T-cell (primary cell): ENCODE measurements at regions not wholly inside any gene's neighbourhood (a gene's known extent, or its start where the extent isn't known, plus 50 kb on each side); places are given as distances from the start of the nearest gene placed in this dataset.
A peak's percentile ranks its signal among the peaks of the same experiment; 100 is the strongest.

Source experiments
- ATAC-seq, 4 experiments: fragments of 200-7000 bp in 3 of 4; fragments of 150-1000 bp in 1 of 4; cut with Tn5 transposase; replicated peaks in 1 of 4; 1 replicate in 3 of 4; 2 replicates in 1 of 4; pipeline ENCODE4 v1.10.0; 2021; ENCODE audit warnings: moderate library complexity in 3 of 4, mild to moderate bottlenecking in 2 of 4, moderate number of reproducible peaks in 1 of 4
- CTCF ChIA-PET, 2 donors: fragments of 300-600 bp; sonication (Branson Sonifier 250); formaldehyde crosslinking; loops; one replicate each; lab custom pipeline; 2022; ENCODE audit warnings: antibody characterized with exemption in 2 of 2; lab: Charles Lee
- POLR2A ChIA-PET, 2 donors: fragments of 300-600 bp; sonication (Branson Sonifier 250); formaldehyde crosslinking; loops; one replicate each; lab custom pipeline; 2022; ENCODE audit warnings: antibody characterized with exemption in 2 of 2; lab: Charles Lee
- DNase-seq, 35 experiments: peaks; one replicate each; pipeline versions ENCODE4 v3.0.0 to v3.0.0-alpha.2; 2013 to 2023
- H3K27ac ChIP-seq: one replicate; pipeline ENCODE4 v1.5.1; 2013; ENCODE audit warnings: low read length
- H3K27me3 ChIP-seq, 2 experiments: replicated peaks in 1 of 2; 1 replicate in 1 of 2; 2 replicates in 1 of 2; pipeline versions ENCODE4 v1.6.1 to v1.7.0; 2013; ENCODE audit warnings: low read length in 1 of 2, mixed read lengths in 1 of 2; ENCODE audit not compliant: control insufficient read depth in 2 of 2, insufficient read depth in 2 of 2; ENCODE audit errors: extremely low read depth in 1 of 2
- H3K36me3 ChIP-seq, 2 donors: 1 replicate in 1 of 2; 2 replicates in 1 of 2; pipeline versions ENCODE4 v1.6.1 to v1.7.0; 2013; ENCODE audit warnings: low read length in 1 of 2; ENCODE audit not compliant: control insufficient read depth in 2 of 2, insufficient read depth in 1 of 2; ENCODE audit errors: extremely low read depth in 1 of 2
- H3K4me1 ChIP-seq, 2 experiments: 1 replicate in 1 of 2; 2 replicates in 1 of 2; pipeline versions ENCODE4 v1.6.1 to v1.7.0; 2013; ENCODE audit warnings: low read length in 2 of 2, mixed read lengths in 1 of 2; ENCODE audit not compliant: insufficient read depth in 2 of 2, control insufficient read depth in 1 of 2; ENCODE audit errors: extremely low read depth in 1 of 2
- H3K4me3 ChIP-seq, 2 donors: 1 replicate in 1 of 2; 2 replicates in 1 of 2; pipeline versions ENCODE4 v1.5.1 to v1.7.0; 2013; ENCODE audit warnings: mild to moderate bottlenecking in 2 of 2, low read length in 1 of 2, moderate library complexity in 1 of 2; ENCODE audit not compliant: control insufficient read depth in 1 of 2; ENCODE audit errors: extremely low read depth in 1 of 2
- H3K9me3 ChIP-seq: 2 replicates; pipeline ENCODE4 v1.7.0; 2013
- H3K27ac Mint-ChIP-seq, 2 donors: one replicate each; pipeline ENCODE4 v1.8.0; 2020 to 2021; ENCODE audit warnings: mild to moderate bottlenecking in 2 of 2, mixed read lengths in 2 of 2
- H3K27me3 Mint-ChIP-seq, 2 donors: one replicate each; pipeline ENCODE4 v1.8.0; 2021 to 2022; ENCODE audit warnings: mixed read lengths in 2 of 2
- H3K36me3 Mint-ChIP-seq: one replicate; pipeline ENCODE4 v1.8.0; 2021; ENCODE audit warnings: mixed read lengths
- H3K4me1 Mint-ChIP-seq, 3 donors: one replicate each; pipeline ENCODE4 v1.8.0; 2020 to 2022; ENCODE audit warnings: mixed read lengths in 3 of 3, mild to moderate bottlenecking in 1 of 3
- H3K4me3 Mint-ChIP-seq, 3 donors: one replicate each; pipeline ENCODE4 v1.8.0; 2020 to 2022; ENCODE audit warnings: mild to moderate bottlenecking in 3 of 3, mixed read lengths in 3 of 3, moderate library complexity in 3 of 3
- H3K9me3 Mint-ChIP-seq, 3 donors: one replicate each; pipeline ENCODE4 v1.8.0; 2020 to 2022; ENCODE audit warnings: mixed read lengths in 3 of 3
- WGBS: methylation state at CpG from one replicate; pipeline ENCODE4 v1.1.5; 2013; ENCODE audit warnings: missing lambda C conversion rate; ENCODE audit not compliant: insufficient coverage; 5-methylcytosine and 5-hydroxymethylcytosine counted together

DNA sequence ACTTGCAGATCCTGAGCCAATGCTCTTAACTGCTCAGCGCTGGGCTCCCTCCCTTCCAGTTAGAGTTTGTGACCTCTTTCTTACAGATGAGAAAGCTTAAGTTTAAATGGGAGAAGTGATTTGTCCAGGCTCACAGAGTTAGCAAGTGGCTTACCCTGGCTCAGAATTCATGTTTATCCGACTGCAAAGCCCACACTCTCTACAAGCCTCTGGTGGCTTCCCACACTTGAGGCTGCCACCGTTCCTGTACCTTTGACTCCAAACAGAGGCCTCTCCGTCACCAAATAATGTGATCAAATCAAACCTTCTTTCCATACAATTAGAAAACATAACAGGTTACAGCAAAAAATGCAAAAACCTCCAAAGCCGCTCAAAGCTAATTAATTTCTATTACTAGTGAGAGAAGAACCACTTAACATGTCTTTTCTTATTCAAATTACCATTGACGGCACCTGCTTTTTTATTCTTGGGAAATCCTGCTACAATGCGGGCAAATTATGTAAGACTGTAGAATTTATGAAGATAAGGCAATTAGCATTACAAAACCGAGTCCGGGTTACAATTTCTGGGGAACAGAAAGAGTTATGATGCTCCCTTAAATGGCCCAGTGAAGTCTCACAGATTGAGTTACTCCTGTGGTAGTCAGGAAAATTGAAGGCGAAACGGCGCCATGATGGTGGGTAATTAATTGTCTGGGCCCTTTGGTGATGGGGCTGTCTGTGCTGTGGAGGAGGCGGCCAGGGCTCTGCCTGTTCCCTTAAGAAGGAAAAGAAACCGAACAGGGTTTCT lies 324.3 kb upstream of the POU3F1 start:
- CTCF ChIA-PET: no interaction called here
- peaks cover 0 to 7% of the 10 kb centered on the region in 2 experiments for H3K27me3 ChIP-seq
- H3K4me3 Mint-ChIP-seq: no peak overlapping the region

GRCh38 chr1:38365242-38365641 lies 318.6 kb upstream of the POU3F1 start:
- WGBS: no CpG with 5 or more reads among the region's 1 CpG
- Mint-ChIP-seq H3K9me3 (no peaks in the 10 kb centered on the region), H3K4me1 (no peaks in the 10 kb centered on the region), H3K36me3 (no peaks in the 10 kb centered on the region), H3K4me3 (no peak overlapping the region), H3K27me3 (peaks cover 9 to 16% of the 10 kb centered on the region in 2 donors), H3K27ac (no peak overlapping the region)
- no peak for ATAC-seq
- Histone ChIP-seq H3K9me3 (no peaks in the 10 kb centered on the region), H3K4me1 (no peaks in the 10 kb centered on the region), H3K27me3 (peaks cover 0 to 10% of the 10 kb centered on the region in 2 experiments), H3K27ac (no peak overlapping the region), H3K4me3 (no peak overlapping the region), H3K36me3 (no peaks in the 10 kb centered on the region)
- no peak for DNase-seq
- ChIA-PET POLR2A (no interaction called here), CTCF (no interaction called here)

More for the DNA sequence above, 324.3 kb upstream of the POU3F1 start:
- no peak overlapping the region for H3K27ac Mint-ChIP-seq
- H3K36me3 Mint-ChIP-seq: no peaks in the 10 kb centered on the region
- no peaks in the 10 kb centered on the region for H3K4me1 ChIP-seq
- H3K27me3 Mint-ChIP-seq: peaks cover 13 to 35% of the 10 kb centered on the region in 2 donors
- no peak overlapping the region for H3K27ac ChIP-seq
- H3K9me3 ChIP-seq: no peaks in the 10 kb centered on the region
- ATAC-seq: no peak
- no peaks in the 10 kb centered on the region for H3K4me1 Mint-ChIP-seq
- no peaks in the 10 kb centered on the region for H3K36me3 ChIP-seq
- peaks cover 10 to 14% (median 13%) of the 10 kb centered on the region in 3 donors for H3K9me3 Mint-ChIP-seq
- WGBS: 42% methylated on average over 2 of the region's 14 CpGs
- H3K4me3 ChIP-seq: no peak overlapping the region
- POLR2A ChIA-PET: interaction anchor here in 1 of 2 donors (0.6 kb wide), 1 partner anchor 476 kb away, joined by 5 read pairs; no protein-coding TSS in a partner anchor
- DNase-seq: no peak

- Histone ChIP-seq H3K27me3 (peaks cover 0 to 13% of the 10 kb centered on the region in 2 experiments), H3K4me3 (no peak overlapping the region), H3K9me3 (no peaks in the 10 kb centered on the region), H3K4me1 (no peaks in the 10 kb centered on the region), H3K36me3 (no peaks in the 10 kb centered on the region), H3K27ac (no peak overlapping the region)
- no peak for DNase-seq
- CTCF ChIA-PET: no interaction called here
- no peak for ATAC-seq
- Mint-ChIP-seq H3K36me3 (no peaks in the 10 kb centered on the region), H3K4me3 (no peak overlapping the region), H3K27me3 (peaks cover 7 to 15% of the 10 kb centered on the region in 2 donors), H3K9me3 (no peaks in the 10 kb centered on the region), H3K4me1 (no peaks in the 10 kb centered on the region), H3K27ac (no peak overlapping the region)
- POLR2A ChIA-PET: interaction anchor here in 1 of 2 donors (0.6 kb wide), 1 partner anchor 88 kb away, joined by 3 read pairs; no protein-coding TSS in a partner anchor
- 63% methylated on average over 3 of the region's 6 CpGs for whole genome bisulfite sequencing
These were observed 315.0 kb upstream of the POU3F1 start for GRCh38 chr1:38361566-38361965.

DNA sequence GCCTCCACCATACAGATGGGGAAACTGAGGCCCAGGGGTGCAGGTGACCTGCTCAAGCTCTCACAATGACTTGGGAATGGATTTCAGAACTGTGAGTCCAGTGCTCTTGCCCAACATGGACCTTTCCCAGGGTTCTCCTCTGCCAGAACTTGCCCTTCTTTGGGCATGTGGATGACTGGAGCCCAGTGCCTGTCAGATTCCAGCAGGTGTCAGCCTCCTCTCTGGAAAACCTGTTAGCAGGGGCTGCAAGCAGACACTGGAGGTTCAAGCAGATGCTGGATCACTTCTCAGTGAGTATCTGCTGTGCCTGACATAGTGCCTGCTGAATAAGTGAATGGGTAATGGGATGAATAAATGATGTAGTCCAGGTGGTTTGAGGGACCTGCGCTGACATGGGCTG lies 314.2 kb upstream of the POU3F1 start:
- H3K27ac ChIP-seq: no peak overlapping the region

GRCh38 chr1:38353956-38354355 lies 307.4 kb upstream of the POU3F1 start:
- CTCF ChIA-PET: no interaction called here
- no peak overlapping the region for H3K4me3 ChIP-seq
- Mint-ChIP-seq H3K4me1 (no peaks in the 10 kb centered on the region), H3K4me3 (no peak overlapping the region), H3K27ac (no peak overlapping the region), H3K36me3 (no peaks in the 10 kb centered on the region), H3K9me3 (peaks cover 1 to 2% (median 2%) of the 10 kb centered on the region in 3 donors), H3K27me3 (peaks cover 18 to 29% of the 10 kb centered on the region in 2 donors)
- POLR2A ChIA-PET: no interaction called here
- no peaks in the 10 kb centered on the region for H3K36me3 ChIP-seq
- DNase-seq (no peak), ATAC-seq (no peak)
- no CpG with 5 or more reads among the region's 6 CpGs for WGBS
- no peaks in the 10 kb centered on the region for H3K4me1 ChIP-seq
- H3K27ac ChIP-seq: no peak overlapping the region
- H3K9me3 ChIP-seq: no peaks in the 10 kb centered on the region
- peaks cover 0 to 2% of the 10 kb centered on the region in 2 experiments for H3K27me3 ChIP-seq

More for the DNA sequence above, 314.2 kb upstream of the POU3F1 start:
- H3K4me3 ChIP-seq: no peak overlapping the region
- ChIA-PET CTCF (no interaction called here), POLR2A (no interaction called here)
- no peaks in the 10 kb centered on the region for H3K36me3 Mint-ChIP-seq
- no peaks in the 10 kb centered on the region for H3K4me1 Mint-ChIP-seq
- WGBS: no CpG with 5 or more reads among the region's 1 CpG
- no peaks in the 10 kb centered on the region for H3K36me3 ChIP-seq
- no peak overlapping the region for H3K27ac Mint-ChIP-seq
- DNase-seq (peak in 1 of 35 experiments; percentile 8), ATAC-seq (no peak)
- peaks cover 7 to 15% of the 10 kb centered on the region in 2 donors for H3K27me3 Mint-ChIP-seq
- H3K27me3 ChIP-seq: peaks cover 0 to 13% of the 10 kb centered on the region in 2 experiments
- H3K9me3 ChIP-seq: no peaks in the 10 kb centered on the region
- no peaks in the 10 kb centered on the region for H3K9me3 Mint-ChIP-seq
- H3K4me3 Mint-ChIP-seq: no peak overlapping the region
- no peaks in the 10 kb centered on the region for H3K4me1 ChIP-seq

GRCh38 chr1:38352869-38353268 lies 306.3 kb upstream of the POU3F1 start:
- CTCF ChIA-PET: no interaction called here

More at GRCh38 chr1:38352869-38353268, 306.3 kb upstream of the POU3F1 start:
- H3K27ac ChIP-seq: no peak overlapping the region
- POLR2A ChIA-PET: no interaction called here
- H3K4me3 ChIP-seq: no peak overlapping the region
- no peaks in the 10 kb centered on the region for H3K36me3 Mint-ChIP-seq
- peaks cover 18 to 25% of the 10 kb centered on the region in 2 donors for H3K27me3 Mint-ChIP-seq
- 54% methylated on average over 5 of the region's 6 CpGs for WGBS
- no peaks in the 10 kb centered on the region for H3K4me1 Mint-ChIP-seq
- peaks cover 0 to 4% of the 10 kb centered on the region in 2 experiments for H3K27me3 ChIP-seq
- H3K4me3 Mint-ChIP-seq: no peak overlapping the region
- no peaks in the 10 kb centered on the region for H3K4me1 ChIP-seq
- DNase-seq: no peak
- no peak for ATAC-seq
- peaks cover 9 to 12% (median 10%) of the 10 kb centered on the region in 3 donors for H3K9me3 Mint-ChIP-seq
- no peak overlapping the region for H3K27ac Mint-ChIP-seq
- H3K9me3 ChIP-seq: no peaks in the 10 kb centered on the region
- no peaks in the 10 kb centered on the region for H3K36me3 ChIP-seq
